Prostate gland (tissue), 2 donors: ENCODE measurements at regions not wholly inside any gene's neighbourhood (a gene's known extent, or its start where the extent isn't known, plus 50 kb on each side); places are given as distances from the start of the nearest gene placed in this dataset.

Experiments used
- POLR2A ChIP-seq: fragments of 450-650 bp; IDR thresholded peaks from one replicate; pipeline ENCODE4 v1.6.1; 2016; ENCODE audit warnings: antibody characterized with exemption, mild to moderate bottlenecking
- POLR2AphosphoS5 ChIP-seq: sonication (generic); formaldehyde crosslinking; IDR thresholded peaks from one replicate; pipeline ENCODE4 v1.6.1; 2017; ENCODE audit warnings: antibody characterized with exemption
- TF ChIP-seq, protein P1 (sequence below), 4 experiments: fragments of 200-600 bp in 2 of 4; fragments of 450-650 bp in 2 of 4; sonication (generic) in 2 of 4; IDR thresholded peaks; 1 replicate in 3 of 4; 2 replicates in 1 of 4; pipeline ENCODE4 v1.5.1; 2016 to 2019; ENCODE audit warnings: antibody characterized with exemption in 4 of 4, mild to moderate bottlenecking in 2 of 4, moderate library complexity in 2 of 4

- TF ChIP-seq, protein P1, sequence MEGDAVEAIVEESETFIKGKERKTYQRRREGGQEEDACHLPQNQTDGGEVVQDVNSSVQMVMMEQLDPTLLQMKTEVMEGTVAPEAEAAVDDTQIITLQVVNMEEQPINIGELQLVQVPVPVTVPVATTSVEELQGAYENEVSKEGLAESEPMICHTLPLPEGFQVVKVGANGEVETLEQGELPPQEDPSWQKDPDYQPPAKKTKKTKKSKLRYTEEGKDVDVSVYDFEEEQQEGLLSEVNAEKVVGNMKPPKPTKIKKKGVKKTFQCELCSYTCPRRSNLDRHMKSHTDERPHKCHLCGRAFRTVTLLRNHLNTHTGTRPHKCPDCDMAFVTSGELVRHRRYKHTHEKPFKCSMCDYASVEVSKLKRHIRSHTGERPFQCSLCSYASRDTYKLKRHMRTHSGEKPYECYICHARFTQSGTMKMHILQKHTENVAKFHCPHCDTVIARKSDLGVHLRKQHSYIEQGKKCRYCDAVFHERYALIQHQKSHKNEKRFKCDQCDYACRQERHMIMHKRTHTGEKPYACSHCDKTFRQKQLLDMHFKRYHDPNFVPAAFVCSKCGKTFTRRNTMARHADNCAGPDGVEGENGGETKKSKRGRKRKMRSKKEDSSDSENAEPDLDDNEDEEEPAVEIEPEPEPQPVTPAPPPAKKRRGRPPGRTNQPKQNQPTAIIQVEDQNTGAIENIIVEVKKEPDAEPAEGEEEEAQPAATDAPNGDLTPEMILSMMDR (IDR thresholded peaks at IDR 0.05), result no peak
- TF ChIP-seq POLR2AphosphoS5 (no peak), POLR2A (no peak)
Observed at GRCh38 chr16:9428355-9429005, 337.0 kb downstream of the HAPSTR1 start.
